ENCODE measurements at regions not wholly inside any gene's neighbourhood (a gene's known extent, or its start where the extent isn't known, plus 50 kb on each side); places are given as distances from the start of the nearest gene placed in this dataset.
"Not testable (repeated sequence)": the region's sequence is repeated elsewhere in the genome, so short reads cannot be mapped to it uniquely, and the experiment has no call there.

DNA sequence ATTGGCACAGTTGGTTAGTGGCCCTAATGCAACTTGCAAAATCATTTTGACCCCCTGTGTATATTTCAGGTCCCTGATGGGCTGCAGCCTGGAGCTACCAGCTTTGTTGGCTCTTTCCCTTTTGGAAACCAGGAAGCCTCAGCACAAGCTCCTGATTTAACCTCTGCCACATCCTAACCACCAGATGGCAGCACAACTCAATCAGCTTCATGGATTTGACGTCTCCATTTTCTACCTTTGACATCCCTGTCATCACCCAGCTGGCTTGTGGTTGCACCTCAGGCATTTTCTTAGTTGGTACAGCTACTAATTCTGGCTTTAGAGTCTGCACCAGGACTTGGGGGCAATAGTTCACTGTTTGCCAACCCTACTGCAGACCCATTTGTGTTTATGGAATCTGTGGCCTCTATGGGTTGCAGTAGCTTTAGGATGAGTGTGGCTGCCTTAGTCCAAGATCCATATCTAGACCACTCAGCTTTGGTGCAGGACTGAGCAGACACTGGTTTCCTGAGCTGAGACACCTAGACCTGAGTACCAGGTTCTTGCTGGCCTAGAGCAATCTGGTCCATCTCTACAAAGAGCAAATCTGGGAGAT lies 456.2 kb downstream of the REEP3 start:
- Histone ChIP-seq H3K36me3 (no peaks in the 10 kb centered on the region), H3K9me3 (no peaks in the 10 kb centered on the region), H3K4me1 (no peaks in the 10 kb centered on the region), H3K27ac (no peak overlapping the region), H3K4me3 (no peak overlapping the region), H3K27me3 (no peaks in the 10 kb centered on the region)
- intact Hi-C loops (cut with DNase I) = no loop called here
- no peak for DNase-seq
- no peak for TF ChIP-seq POLR2A (IDR thresholded peaks at IDR 0.05)
- TF ChIP-seq, protein P1, sequence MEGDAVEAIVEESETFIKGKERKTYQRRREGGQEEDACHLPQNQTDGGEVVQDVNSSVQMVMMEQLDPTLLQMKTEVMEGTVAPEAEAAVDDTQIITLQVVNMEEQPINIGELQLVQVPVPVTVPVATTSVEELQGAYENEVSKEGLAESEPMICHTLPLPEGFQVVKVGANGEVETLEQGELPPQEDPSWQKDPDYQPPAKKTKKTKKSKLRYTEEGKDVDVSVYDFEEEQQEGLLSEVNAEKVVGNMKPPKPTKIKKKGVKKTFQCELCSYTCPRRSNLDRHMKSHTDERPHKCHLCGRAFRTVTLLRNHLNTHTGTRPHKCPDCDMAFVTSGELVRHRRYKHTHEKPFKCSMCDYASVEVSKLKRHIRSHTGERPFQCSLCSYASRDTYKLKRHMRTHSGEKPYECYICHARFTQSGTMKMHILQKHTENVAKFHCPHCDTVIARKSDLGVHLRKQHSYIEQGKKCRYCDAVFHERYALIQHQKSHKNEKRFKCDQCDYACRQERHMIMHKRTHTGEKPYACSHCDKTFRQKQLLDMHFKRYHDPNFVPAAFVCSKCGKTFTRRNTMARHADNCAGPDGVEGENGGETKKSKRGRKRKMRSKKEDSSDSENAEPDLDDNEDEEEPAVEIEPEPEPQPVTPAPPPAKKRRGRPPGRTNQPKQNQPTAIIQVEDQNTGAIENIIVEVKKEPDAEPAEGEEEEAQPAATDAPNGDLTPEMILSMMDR (IDR thresholded peaks at IDR 0.05) = no peak
- TF ChIP-seq EP300 (IDR thresholded peaks at IDR 0.05) = no peak
- TF ChIP-seq POLR2AphosphoS5 (IDR thresholded peaks at IDR 0.05) = no peak
- WGBS, 2 donors = 4 to 9% methylated on average over 1 of the region's 1 CpG

DNA sequence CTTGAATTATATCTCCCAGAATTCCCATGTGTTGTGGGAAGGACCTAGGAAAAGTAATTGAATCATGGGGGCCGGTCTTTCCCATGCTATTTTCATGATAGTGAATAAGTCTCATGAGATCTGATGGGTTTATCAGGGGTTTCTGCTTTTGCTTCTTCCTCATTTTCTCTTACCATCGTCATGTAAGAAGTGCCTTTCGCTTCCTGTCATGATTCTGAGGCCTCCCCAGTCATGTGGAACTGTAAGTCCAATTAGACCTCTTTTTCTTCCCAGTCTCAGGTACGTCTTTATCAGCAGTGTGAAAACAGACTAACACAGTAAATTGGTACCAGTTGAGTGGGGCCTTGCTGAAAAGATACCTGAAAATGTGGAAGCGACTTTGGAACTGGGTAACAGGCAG lies 459.7 kb downstream of the REEP3 start:
- H3K4me3 ChIP-seq; H3K27ac ChIP-seq; intact Hi-C loops (cut with DNase I); H3K9me3 ChIP-seq; H3K36me3 ChIP-seq; DNase-seq; H3K27me3 ChIP-seq; H3K4me1 ChIP-seq: not testable (repeated sequence)
- 53 to 59% methylated on average over 5 of the region's 5 CpGs for WGBS, 2 donors

DNA sequence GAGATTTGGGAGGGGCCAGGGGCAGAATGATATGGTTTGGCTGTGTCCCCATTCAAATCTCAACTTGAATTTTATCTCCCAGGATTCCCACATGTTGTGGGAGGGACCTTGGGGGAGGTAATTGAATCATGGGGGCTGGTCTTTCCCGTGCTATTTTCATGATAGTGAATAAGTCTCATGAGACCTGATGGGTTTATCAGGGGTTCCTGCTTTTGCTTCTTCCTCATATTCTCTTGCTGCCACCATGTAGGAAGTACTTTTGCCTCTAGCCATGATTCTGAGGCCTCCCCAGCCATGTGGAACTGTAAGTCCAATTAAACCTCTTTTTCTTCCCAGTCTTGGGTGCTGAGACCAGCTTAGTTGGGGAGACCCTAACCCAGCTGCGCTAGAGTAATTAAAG lies 462.9 kb downstream of the REEP3 start:
- H3K9me3 ChIP-seq; H3K27me3 ChIP-seq; intact Hi-C loops (cut with DNase I); H3K27ac ChIP-seq; H3K4me1 ChIP-seq; H3K4me3 ChIP-seq; DNase-seq; H3K36me3 ChIP-seq: not testable (repeated sequence)
- WGBS, 2 donors = 48 to 70% methylated on average over 2 of the region's 2 CpGs

DNA sequence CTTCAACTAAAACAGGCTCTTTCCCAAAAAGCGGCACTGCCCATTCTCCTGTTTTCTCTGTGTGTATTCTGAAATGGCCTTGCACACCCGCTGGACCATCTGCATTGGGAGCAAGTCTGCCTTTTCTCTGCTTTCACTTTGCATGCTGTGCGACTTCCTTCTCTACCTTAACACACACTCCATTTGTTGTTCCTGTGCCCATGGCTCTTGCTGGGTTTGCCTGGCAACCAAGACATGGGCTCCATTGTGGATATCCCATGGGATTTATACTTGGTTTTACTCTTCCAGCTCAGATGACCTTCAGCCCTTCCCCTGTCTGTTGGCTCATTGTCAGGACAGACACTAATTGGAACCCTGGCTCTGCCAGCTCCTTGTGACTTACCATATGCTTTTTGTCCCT lies 465.3 kb downstream of the REEP3 start:
- 91 to 93% methylated on average over 3 of the region's 3 CpGs for WGBS, 2 donors
- intact Hi-C loops (cut with DNase I) = no loop called here
- no peaks in the 10 kb centered on the region for H3K27me3 ChIP-seq

DNA sequence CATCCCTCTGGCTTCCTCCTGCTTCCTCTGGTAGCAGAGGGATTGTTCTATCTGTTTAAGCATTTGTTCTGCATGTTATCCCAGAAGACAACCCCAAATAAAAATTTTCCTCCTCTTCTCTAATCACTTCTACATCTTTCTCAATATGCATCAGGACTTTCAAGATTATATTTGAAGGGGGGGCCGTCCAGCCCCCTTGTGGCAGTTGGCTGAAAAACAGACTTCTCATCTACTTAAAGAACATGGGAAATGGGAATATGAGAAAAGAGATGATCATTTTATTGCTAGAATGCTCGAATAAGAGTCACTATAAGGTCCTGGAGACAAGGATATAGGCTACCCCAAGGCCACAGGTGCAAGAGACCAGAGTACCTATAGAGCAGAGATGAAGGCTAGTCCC lies 466.0 kb downstream of the REEP3 start:
- WGBS, 2 donors = 20 to 60% methylated on average over 2 of the region's 2 CpGs
- TF ChIP-seq POLR2AphosphoS5 (IDR thresholded peaks at IDR 0.05) (no peak), POLR2A (IDR thresholded peaks at IDR 0.05) (no peak), EP300 (IDR thresholded peaks at IDR 0.05) (no peak)
- TF ChIP-seq, protein P1 (IDR thresholded peaks at IDR 0.05) = no peak
- H3K4me1 ChIP-seq = no peaks in the 10 kb centered on the region
- H3K4me3 ChIP-seq = no peak overlapping the region
- no peak for DNase-seq
- H3K27ac ChIP-seq = no peak overlapping the region
- no peaks in the 10 kb centered on the region for H3K9me3 ChIP-seq
- H3K36me3 ChIP-seq = no peaks in the 10 kb centered on the region
- no peaks in the 10 kb centered on the region for H3K27me3 ChIP-seq
- intact Hi-C loops (cut with DNase I) = no loop called here

More for the DNA sequence above, 465.3 kb downstream of the REEP3 start:
- Histone ChIP-seq H3K27ac (no peak overlapping the region), H3K4me1 (no peaks in the 10 kb centered on the region), H3K36me3 (no peaks in the 10 kb centered on the region), H3K9me3 (no peaks in the 10 kb centered on the region), H3K4me3 (no peak overlapping the region)
- DNase-seq = no peak
- TF ChIP-seq EP300 (IDR thresholded peaks at IDR 0.05) (no peak), POLR2A (IDR thresholded peaks at IDR 0.05) (no peak), POLR2AphosphoS5 (IDR thresholded peaks at IDR 0.05) (no peak)
- TF ChIP-seq, protein P1 (IDR thresholded peaks at IDR 0.05) = no peak

DNA sequence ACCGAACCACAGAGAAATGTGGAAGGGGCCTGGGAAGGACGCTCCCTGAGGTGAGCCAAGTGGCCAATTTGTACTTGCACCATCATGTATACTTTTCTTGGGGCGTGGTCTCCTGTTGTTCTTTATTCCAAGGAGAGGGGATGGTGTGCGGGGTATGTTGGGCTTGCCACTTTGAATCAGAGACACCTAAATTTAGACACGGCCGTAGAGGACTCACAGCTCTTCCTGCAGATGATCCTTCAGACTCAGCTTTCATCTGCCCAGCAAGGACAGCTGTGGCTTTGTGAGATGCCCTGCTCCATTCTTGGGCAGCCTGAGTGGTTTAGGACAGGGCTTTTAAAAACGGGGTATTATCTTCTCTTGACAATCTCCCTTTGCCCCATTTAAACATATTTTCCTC lies 473.2 kb downstream of the REEP3 start:
- 72 to 85% methylated on average over 7 of the region's 7 CpGs for WGBS, 2 donors
- intact Hi-C loops (cut with DNase I) = no loop called here

More for the DNA sequence above, 473.2 kb downstream of the REEP3 start:
- H3K4me3 ChIP-seq = no peak overlapping the region
- no peak for DNase-seq
- no peak for TF ChIP-seq EP300 (IDR thresholded peaks at IDR 0.05)
- no peak for TF ChIP-seq POLR2A (IDR thresholded peaks at IDR 0.05)
- no peak for TF ChIP-seq POLR2AphosphoS5 (IDR thresholded peaks at IDR 0.05)
- TF ChIP-seq, protein P1 (IDR thresholded peaks at IDR 0.05) = no peak
- H3K27me3 ChIP-seq = no peaks in the 10 kb centered on the region
- no peaks in the 10 kb centered on the region for H3K4me1 ChIP-seq
- H3K27ac ChIP-seq = no peak overlapping the region
- peaks cover 0 to 2% (median 0%) of the 10 kb centered on the region in 4 donors for H3K9me3 ChIP-seq
- no peaks in the 10 kb centered on the region for H3K36me3 ChIP-seq
